SHP77 treated with DMSO at 0.1 percent for 48 hours (cell line): ENCODE measurements at regions not wholly inside any gene's neighbourhood (a gene's known extent, or its start where the extent isn't known, plus 50 kb on each side); places are given as distances from the start of the nearest gene placed in this dataset.
"Not testable (repeated sequence)": the region's sequence is repeated elsewhere in the genome, so short reads cannot be mapped to it uniquely, and the experiment has no call there.

Source experiments
- DNase-seq: peaks from one replicate; lab custom pipeline; 2025; lab: John Stamatoyannopoulos, UW

DNA sequence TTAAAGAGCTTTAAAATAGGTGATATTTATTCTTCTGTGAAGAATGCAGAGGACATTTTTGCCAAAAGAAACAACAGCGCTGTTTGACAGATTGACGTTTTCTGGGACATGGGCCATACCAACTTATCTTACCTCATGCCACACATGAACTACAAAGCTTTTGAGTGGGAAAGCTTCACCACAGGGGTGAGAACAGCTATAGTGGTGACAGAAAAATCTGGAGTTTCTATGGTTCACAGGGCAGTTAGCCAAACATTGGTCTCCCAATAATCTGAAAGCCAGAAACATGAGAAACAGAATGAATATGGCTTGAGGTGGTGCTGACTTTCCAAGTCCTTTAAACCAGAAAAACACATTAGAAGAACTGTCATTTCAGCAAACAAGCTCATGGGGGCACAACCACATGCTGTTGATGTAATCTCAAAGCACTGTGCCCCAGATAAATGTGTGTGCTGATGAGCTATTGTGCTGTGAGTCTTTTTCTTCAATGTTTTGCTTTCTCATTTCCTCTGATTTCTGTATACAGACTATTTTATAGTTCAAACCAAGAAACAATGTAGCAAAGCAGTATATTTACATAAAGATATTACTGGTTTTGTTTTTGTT lies 905.4 kb downstream of the SLC16A7 start:
- DNase-seq: no peak

GRCh38 chr12:60522684-60523400 lies 927.0 kb downstream of the SLC16A7 start:
- no peak for DNase-seq

GRCh38 chr12:60529261-60529660 lies 933.4 kb downstream of the SLC16A7 start:
- DNase-seq: no peak

DNA sequence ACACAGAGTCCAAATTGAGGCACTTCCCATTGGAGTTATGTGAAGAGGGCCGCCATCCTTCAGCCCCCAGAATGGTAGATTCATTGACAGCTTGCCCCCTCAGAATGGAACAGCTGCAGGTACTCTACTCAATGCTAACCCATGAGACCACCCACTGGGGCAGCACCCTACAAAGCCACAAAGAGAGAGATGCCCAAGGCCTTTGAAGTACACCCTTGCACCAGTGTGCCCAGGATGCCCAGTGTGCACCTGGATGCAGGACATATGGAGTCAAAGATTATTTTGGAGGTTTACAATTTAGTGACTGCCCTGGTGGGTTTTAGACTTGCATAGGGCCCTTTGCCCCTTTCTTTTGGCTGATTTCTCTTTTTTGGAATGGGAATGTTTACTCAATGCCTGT lies 933.9 kb downstream of the SLC16A7 start:
- no peak for DNase-seq

DNA sequence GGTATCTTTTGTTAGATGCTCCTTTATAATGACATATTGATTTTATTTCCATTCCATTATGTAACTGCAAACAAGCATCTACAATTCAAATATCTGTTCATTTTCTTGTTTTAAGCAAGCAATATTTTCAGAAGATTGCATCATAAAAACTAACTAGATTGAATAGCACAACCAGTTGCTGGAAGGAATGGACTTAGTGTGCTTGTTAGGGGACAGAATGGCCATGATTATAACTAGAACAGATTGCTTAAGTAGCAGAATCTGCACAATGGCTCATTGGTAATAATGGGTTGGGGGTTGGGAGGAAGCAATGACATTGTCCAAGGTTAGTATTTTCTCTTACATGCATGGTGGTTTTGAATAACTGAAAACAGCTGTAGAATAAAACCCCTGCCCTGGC lies 939.5 kb downstream of the SLC16A7 start:
- DNase-seq: no peak

- no peak for DNase-seq
Observed at GRCh38 chr12:60539592-60539991, 943.8 kb downstream of the SLC16A7 start.

DNA sequence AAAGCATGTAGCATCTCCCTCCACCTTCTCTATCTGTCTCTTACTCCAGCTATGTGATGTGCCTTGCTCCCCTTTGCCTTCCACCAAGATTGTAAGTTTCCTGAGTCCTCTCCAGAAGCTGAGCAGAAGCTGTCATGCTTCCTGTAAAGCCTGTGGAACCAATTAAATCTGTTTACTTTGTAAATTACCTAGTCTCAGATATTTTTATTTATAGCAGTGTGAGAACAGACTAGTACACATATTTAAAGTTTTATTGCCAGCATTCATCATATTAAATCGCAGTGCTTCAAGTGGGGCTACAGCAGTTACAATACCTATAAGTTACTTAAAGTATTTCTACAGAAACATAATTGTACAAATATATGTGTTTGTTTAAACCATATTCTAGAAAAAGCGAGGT lies 973.1 kb downstream of the SLC16A7 start:
- no peak for DNase-seq

DNA sequence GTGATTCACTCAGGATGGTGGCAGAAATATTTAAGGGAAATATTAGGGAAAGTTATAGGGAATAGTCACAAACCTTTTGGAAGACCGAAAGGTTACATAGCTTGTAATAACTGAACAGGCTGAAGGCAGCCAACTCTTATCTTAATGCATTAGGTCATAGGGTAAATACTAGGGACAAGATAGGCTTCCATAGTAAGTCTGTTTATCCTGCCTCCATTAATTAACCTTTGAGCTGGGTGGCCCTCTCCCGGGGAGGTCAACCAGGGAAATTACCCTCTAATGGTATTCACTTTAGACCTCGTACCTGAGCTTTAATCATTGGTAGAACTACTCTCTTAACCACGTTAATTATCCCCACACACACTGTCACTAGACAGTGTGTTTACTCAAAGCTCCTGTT lies 981.8 kb downstream of the SLC16A7 start:
- no peak for DNase-seq

DNA sequence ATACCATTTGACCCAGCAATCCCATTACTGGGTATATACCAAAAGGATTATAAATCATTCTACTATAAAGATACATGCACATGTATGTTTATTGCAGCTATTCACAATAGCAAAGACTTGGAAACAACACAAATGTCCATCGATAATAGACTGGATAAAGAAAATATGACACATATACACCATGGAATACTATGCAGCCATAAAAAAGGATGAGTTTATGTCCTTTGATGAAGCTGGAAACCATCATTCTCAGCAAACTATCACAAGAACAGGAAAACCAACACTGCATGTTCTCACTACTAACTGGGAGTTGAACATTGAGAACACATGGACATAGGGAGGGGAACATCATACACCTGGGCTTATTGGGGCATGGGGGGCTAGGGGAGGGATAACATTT lies 991.8 kb downstream of the SLC16A7 start:
- DNase-seq: not testable (repeated sequence)

DNA sequence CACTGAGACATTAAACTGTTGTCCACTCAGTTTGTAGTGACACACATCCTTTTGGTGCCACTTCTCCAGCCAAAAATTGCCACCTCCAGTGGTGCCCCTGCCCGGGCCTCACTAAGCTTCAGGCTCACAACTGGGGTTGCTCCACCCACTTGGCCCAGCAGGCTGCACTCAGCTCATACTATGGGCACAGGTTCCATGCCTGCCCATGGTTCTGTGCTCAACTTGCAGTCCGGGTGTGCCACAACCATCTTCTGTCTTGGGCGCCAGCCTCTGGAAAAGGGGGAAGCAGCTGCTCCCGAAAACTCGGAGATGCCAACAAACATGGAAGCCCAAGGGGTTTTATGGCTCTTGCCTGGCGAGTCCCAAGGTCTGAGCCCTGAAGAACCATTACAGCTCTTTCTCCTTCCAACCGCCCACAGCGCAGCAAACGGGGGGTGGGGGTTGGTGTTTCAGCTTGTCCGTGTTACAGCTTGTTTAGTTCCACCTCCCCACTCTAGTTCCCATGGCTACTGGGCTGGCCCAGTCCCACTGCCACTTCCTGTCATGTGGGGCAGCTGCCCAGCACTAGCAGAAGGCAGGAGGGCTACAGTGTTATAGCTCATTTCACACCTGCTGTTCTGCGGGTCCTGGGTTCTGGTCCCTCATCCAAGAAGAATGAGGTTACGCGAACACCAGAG lies 998.3 kb downstream of the SLC16A7 start:
- no peak for DNase-seq

GRCh38 chr12:60602601-60603000 lies 1006.8 kb downstream of the SLC16A7 start:
- DNase-seq: no peak

DNA sequence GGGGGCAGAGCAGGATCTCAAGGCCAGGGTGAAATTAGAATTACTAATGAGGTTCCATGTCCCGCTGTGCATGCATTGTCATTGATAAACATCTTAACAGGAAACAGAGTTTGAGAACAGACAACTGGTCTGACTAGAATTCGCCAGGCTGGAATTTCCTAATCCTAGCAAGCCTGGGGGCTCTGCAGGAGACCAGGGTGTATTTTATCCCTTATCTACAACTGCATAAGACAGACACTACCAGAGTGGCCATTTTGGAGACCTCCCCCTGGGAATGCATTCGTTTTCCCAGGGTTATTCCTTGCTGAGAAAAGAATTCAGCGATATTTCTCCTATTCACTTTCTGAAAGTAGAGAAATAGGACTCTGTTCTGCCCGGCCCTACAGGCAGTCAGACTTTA lies 1007.6 kb downstream of the SLC16A7 start:
- DNase-seq: not testable (repeated sequence)

GRCh38 chr12:60616400-60616799 lies 1020.6 kb downstream of the SLC16A7 start:
- no peak for DNase-seq

DNA sequence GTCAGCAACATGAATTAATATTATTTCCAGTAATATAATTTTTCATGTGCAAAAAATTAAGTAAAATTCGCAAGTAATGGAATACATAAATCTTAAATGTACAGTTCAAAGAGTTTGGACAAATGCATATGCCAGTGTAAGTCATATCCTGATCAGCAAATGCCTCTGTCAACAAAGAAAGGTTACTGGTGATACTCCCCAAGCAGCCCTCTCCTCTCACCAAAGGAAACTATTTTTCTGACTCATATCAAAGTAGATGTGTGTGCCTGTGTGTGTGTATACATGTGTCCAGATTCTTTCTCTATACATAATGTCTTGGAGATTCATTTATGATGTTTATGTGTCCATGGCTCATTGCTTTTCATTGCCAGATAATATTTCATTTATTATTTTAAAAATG lies 1035.0 kb downstream of the SLC16A7 start:
- no peak for DNase-seq

DNA sequence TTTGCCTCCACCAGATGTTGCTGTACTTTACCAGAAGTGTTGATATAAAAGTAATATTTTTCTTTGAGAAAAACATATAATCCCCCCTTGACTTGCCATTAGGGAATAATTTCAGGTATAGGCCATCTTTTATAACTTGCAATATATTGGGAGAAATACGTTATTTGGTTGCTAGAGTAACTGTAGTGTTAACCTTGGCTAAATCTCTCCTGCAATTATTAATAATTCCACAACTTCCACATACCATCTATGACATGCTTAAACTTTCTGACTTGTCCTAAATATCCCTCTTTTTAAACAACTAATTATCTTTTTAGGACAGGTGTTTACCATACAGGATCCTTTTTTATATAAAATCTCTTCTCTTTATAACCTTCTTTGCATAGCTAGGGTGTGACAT lies 1048.2 kb downstream of the SLC16A7 start:
- DNase-seq: no peak

GRCh38 chr12:60666895-60667294 lies 1071.1 kb downstream of the SLC16A7 start:
- DNase-seq: no peak

GRCh38 chr12:60672949-60673348 lies 1077.1 kb downstream of the SLC16A7 start:
- no peak for DNase-seq

- no peak for DNase-seq
Observed at GRCh38 chr12:60684988-60685655, 1089.3 kb downstream of the SLC16A7 start.

DNA sequence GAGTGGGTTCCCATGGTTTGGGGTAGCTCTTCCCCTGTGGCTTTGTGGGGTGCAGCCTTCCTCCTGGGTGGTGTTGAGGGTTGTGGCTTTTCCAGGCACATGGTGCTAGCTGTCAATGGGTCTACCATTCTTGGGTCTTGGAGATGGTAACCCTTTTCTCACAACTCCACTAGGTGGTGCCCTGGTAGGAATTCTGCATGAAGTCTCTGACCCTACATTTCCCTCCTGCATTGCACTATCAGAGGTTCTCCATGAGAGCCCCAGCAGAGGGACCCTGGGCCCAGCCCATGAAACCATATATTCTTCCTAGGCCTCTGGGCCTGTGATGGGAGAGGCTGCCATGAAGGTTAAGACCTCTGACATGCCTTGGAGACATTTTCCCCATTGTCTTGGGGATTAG lies 1093.3 kb downstream of the SLC16A7 start:
- no peak for DNase-seq

DNA sequence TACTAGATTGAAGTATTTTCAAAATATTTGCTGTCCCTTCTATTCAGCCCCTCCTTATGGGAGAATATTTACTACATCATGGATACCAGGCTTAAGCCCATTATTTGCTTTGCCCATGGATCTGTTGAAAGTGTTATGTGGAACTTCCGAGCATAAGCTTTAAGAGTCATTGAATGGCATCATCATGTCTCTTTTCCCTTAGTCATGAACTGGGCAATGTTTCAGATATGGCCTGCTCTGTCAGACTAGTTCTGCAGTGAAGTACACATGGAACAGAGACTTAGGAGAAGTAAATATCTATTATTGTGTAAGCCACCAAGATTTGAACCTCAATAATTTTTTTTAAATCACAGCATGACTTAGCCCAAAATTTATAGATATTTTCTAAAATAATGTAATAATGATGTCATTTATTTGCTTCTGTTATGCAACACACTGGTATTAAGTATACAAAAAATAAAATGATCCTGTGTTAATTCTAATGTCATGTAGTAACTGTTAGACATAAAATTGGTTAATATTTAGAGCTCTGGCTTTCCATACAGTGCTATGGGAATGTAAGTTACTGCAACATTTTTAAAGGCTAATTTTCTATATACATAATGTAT lies 1097.3 kb downstream of the SLC16A7 start:
- no peak for DNase-seq

- no peak for DNase-seq
Observed at GRCh38 chr12:60704171-60704914, 1108.5 kb downstream of the SLC16A7 start.

DNA sequence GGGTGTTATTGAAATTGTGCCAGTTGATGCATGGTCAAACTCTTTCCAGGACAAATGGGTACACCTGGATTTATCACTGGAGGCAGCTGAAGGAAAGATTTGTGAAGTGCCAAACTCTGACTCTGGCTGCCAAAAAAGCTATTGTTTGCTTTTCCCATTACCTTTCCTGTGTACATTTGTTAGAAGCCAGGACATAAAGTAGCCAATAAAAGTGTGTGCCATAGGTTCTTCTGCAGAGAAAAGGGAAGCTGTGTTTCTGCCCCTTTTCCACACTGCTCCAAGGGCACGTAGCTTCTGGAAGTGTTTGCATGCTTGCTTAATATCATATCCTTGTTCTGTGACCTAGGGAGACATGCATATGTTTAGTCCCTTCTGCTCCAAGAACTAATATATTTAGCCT lies 1114.4 kb downstream of the SLC16A7 start:
- DNase-seq: no peak
